HepG2 (cell line): ENCODE measurements at regions not wholly inside any gene's neighbourhood (a gene's known extent, or its start where the extent isn't known, plus 50 kb on each side); places are given as distances from the start of the nearest gene placed in this dataset.

Experiments used
- ATAC-seq: fragments of 200-7000 bp; cut with Tn5 transposase; 3 replicates; pipeline ENCODE4 v1.9.1; 2020; ENCODE audit warnings: mild to moderate bottlenecking, moderate library complexity
- BruUV-seq: library from RNA; stranded (reverse); fragments of 400-500 nt; replicated peaks from 2 replicates; lab custom pipeline; 2021; lab: Mats Ljungman, UMichigan
- CTCF ChIA-PET: fragments of 300-600 bp; formaldehyde crosslinking; extraction: SDS; loops from one replicate; lab custom pipeline; 2021; ENCODE audit warnings: low total read pairs, inconsistent platforms, low intra/inter-chr PET ratio; lab: Yijun Ruan, JAX
- POLR2A ChIA-PET: fragments of 350-600 bp; sonication (Branson Sonifier 250); formaldehyde crosslinking; loops from one replicate; lab custom pipeline; 2020; ENCODE audit warnings: antibody characterized with exemption, inconsistent platforms; lab: Yijun Ruan, JAX
- DNase-seq: peaks from one replicate; pipeline ENCODE4 v3.0.0-alpha.2; 2015; ENCODE audit warnings: low spot score
- FAIRE-seq: peaks from 3 replicates; lab custom pipeline; 2011; peaks lifted over from hg19 to GRCh38; lab: Jason Lieb, UNC
- H2AFZ ChIP-seq: one replicate; pipeline ENCODE4 v1.6.1; 2011; ENCODE audit warnings: low read length, inconsistent platforms
- H3K27ac ChIP-seq: fragments of 300-600 bp; 3 replicates; pipeline ENCODE4 v1.8.0; 2011; ENCODE audit warnings: mixed run types, mild to moderate bottlenecking, mixed read lengths, low read length, inconsistent platforms; ENCODE audit not compliant: insufficient read depth; ENCODE audit errors: extremely low read length
- H3K27me3 ChIP-seq, 2 experiments: fragments of 200-600 bp in 1 of 2; 2 replicates in 1 of 2; 3 replicates in 1 of 2; pipeline versions ENCODE4 v1.6.0 to v1.8.0; 2011; ENCODE audit warnings: low read length in 2 of 2, mild to moderate bottlenecking in 2 of 2, moderate library complexity in 2 of 2, inconsistent platforms in 1 of 2; ENCODE audit not compliant: insufficient read depth in 2 of 2, control insufficient read depth in 1 of 2
- H3K36me3 ChIP-seq, 2 experiments: fragments of 200-600 bp in 1 of 2; replicated peaks in 1 of 2; 2 replicates in 1 of 2; 3 replicates in 1 of 2; pipeline versions ENCODE4 v1.5.1 to v1.8.0; 2011; ENCODE audit warnings: low read length in 2 of 2, inconsistent platforms in 1 of 2; ENCODE audit not compliant: insufficient read depth in 2 of 2, control insufficient read depth in 1 of 2
- H3K4me1 ChIP-seq: 2 replicates; pipeline ENCODE4 v1.5.1; 2012; ENCODE audit warnings: low read length, inconsistent platforms; ENCODE audit not compliant: insufficient read depth
- H3K4me2 ChIP-seq: 2 replicates; pipeline ENCODE4 v1.6.0; 2011; ENCODE audit warnings: low read depth, low read length, inconsistent platforms
- H3K4me3 ChIP-seq, 3 experiments: fragments of 200-600 bp in 1 of 3; sonication (generic), shearing (Covaris generic) in 1 of 3; replicated peaks in 1 of 3; 2 replicates each; pipeline ENCODE4 v1.5.1; 2011 to 2016; ENCODE audit warnings: low read length in 3 of 3, inconsistent platforms in 2 of 3, low read depth in 2 of 3, mild to moderate bottlenecking in 2 of 3, control low read depth in 1 of 3, mixed read lengths in 1 of 3; ENCODE audit not compliant: insufficient read depth in 1 of 3
- H3K79me2 ChIP-seq: one replicate; pipeline ENCODE4 v1.6.1; 2011; ENCODE audit warnings: low read length, inconsistent platforms; ENCODE audit not compliant: insufficient read depth
- H3K9ac ChIP-seq: 2 replicates; pipeline ENCODE4 v1.6.0; 2011; ENCODE audit warnings: mild to moderate bottlenecking, low read depth, low read length, inconsistent platforms; ENCODE audit not compliant: insufficient read depth
- H3K9me3 ChIP-seq: 2 replicates; pipeline ENCODE4 v1.5.1; 2012; ENCODE audit warnings: mild to moderate bottlenecking, low read length
- H4K20me1 ChIP-seq: 2 replicates; pipeline ENCODE4 v1.6.0; 2011; ENCODE audit warnings: inconsistent platforms, mild to moderate bottlenecking, low read length, moderate library complexity; ENCODE audit not compliant: insufficient read depth
- AGO2 ChIP-seq: fragments of 200-400 bp; formaldehyde crosslinking; optimal IDR thresholded peaks from 2 replicates; pipeline ENCODE3; 2017; ENCODE audit warnings: mild to moderate bottlenecking, low read depth, low read length, moderate library complexity
- EHMT2 ChIP-seq: fragments of 200-600 bp; sonication (generic); IDR thresholded peaks from 2 replicates; pipeline ENCODE4 v1.7.0; 2017; ENCODE audit warnings: antibody characterized with exemption, low read depth, low read length, borderline replicate concordance
- HBP1 ChIP-seq: IDR thresholded peaks from 2 replicates; pipeline ENCODE4 v1.6.1; 2016; ENCODE audit warnings: low read depth, control low read depth
- HNF4A ChIP-seq: sonication (generic); formaldehyde crosslinking; IDR thresholded peaks from 2 replicates; pipeline ENCODE4 v1.4.0; 2020; ENCODE audit warnings: missing genetic modification reagents
- KMT2A ChIP-seq: sonication (generic); formaldehyde crosslinking; IDR thresholded peaks from 2 replicates; pipeline ENCODE4 v1.4.0; 2020; ENCODE audit warnings: missing genetic modification reagents
- PBX2 ChIP-seq: IDR thresholded peaks from 2 replicates; pipeline ENCODE4 v1.6.1; 2016; ENCODE audit warnings: control low read depth
- PRMT3 ChIP-seq: sonication (generic); formaldehyde crosslinking; IDR thresholded peaks from 2 replicates; pipeline ENCODE4 v1.8.1; 2022; ENCODE audit warnings: low read depth, mild to moderate bottlenecking, moderate library complexity, missing genetic modification reagents, borderline replicate concordance
- RORA ChIP-seq: sonication (generic); formaldehyde crosslinking; IDR thresholded peaks from 2 replicates; pipeline ENCODE4 v1.5.0; 2020; ENCODE audit warnings: mild to moderate bottlenecking, missing genetic modification reagents, moderate library complexity
- SOX6 ChIP-seq, 2 experiments: fragments of 450-650 bp in 1 of 2; sonication (generic) in 1 of 2; formaldehyde crosslinking in 1 of 2; IDR thresholded peaks; 2 replicates each; pipeline versions ENCODE4 v1.4.0 to v1.6.1; 2017 to 2020; ENCODE audit warnings: antibody characterized with exemption in 1 of 2, mild to moderate bottlenecking in 1 of 2, missing genetic modification reagents in 1 of 2
- SPEN ChIP-seq: sonication (generic); formaldehyde crosslinking; IDR thresholded peaks from 2 replicates; pipeline ENCODE4 v1.5.1; 2020; ENCODE audit warnings: low read depth, mild to moderate bottlenecking, missing genetic modification reagents
- ZFP36L2 ChIP-seq: sonication (generic); formaldehyde crosslinking; IDR thresholded peaks from 2 replicates; pipeline ENCODE4 v1.4.0; 2020; ENCODE audit warnings: missing genetic modification reagents
- ZKSCAN8 ChIP-seq: IDR thresholded peaks from 2 replicates; pipeline ENCODE4 v1.6.1; 2016; ENCODE audit warnings: borderline replicate concordance, missing genetic modification reagents, missing compliant biosample characterization
- ZNF564 ChIP-seq: sonication (generic); formaldehyde crosslinking; IDR thresholded peaks from 2 replicates; pipeline ENCODE4 v1.8.1; 2023; ENCODE audit warnings: mild to moderate bottlenecking, missing genetic modification reagents
- ZNF713 ChIP-seq: sonication (generic); formaldehyde crosslinking; IDR thresholded peaks from 2 replicates; pipeline ENCODE4 v1.4.0; 2020; ENCODE audit warnings: mild to moderate bottlenecking, missing genetic modification reagents
- ZSCAN30 ChIP-seq: sonication (generic); formaldehyde crosslinking; IDR thresholded peaks from 2 replicates; pipeline ENCODE4 v1.5.0; 2020; ENCODE audit warnings: mild to moderate bottlenecking, missing genetic modification reagents
- ZSCAN9 ChIP-seq: IDR thresholded peaks from 2 replicates; pipeline ENCODE4 v1.6.1; 2016; ENCODE audit warnings: borderline replicate concordance
- WGBS: methylation state at CpG from one replicate; pipeline ENCODE4 v1.1.6; 2017; ENCODE audit warnings: low lambda C conversion rate; 5-methylcytosine and 5-hydroxymethylcytosine counted together
- in situ Hi-C: cut with HindIII; loops from 2 replicates; pipeline ENCODE4 v1.10.0; 2017; ENCODE audit warnings: low pct_unique_long_range_greater_than_20kb; ENCODE audit not compliant: extremely low pct_ligation_motif_present
- intact Hi-C: fragments of 100-400 bp; cut with micrococcal nuclease; formaldehyde crosslinking; loops from one replicate; pipeline ENCODE4 v1.10.0; 2022; ENCODE audit not compliant: unreplicated experiment

GRCh38 chr3:182400838-182401237 is 392.5 kb upstream of the ATP11B start:
- POLR2A ChIA-PET = no interaction called here
- H3K27me3 ChIP-seq = no peaks in the 10 kb centered on the region
- FAIRE-seq (no peak), ATAC-seq (no peak), DNase-seq (no peak)
- no peak overlapping the region for H3K27ac ChIP-seq
- 27% methylated on average over 2 of the region's 2 CpGs for WGBS
- H3K4me1 ChIP-seq = no peaks in the 10 kb centered on the region
- intact Hi-C loops (no loop called here), in situ Hi-C loops (no loop called here)
- no peaks in the 10 kb centered on the region for H3K79me2 ChIP-seq
- H3K9ac ChIP-seq = no peak overlapping the region
- TF ChIP-seq ZNF713 (CRISPR knock-in tag) = no peak
- TF ChIP-seq PRMT3 (CRISPR knock-in tag) = no peak
- TF ChIP-seq ZNF564 (CRISPR knock-in tag) = no peak
- TF ChIP-seq ZSCAN30 (CRISPR knock-in tag) = no peak
- TF ChIP-seq HBP1 (CRISPR knock-in tag) = no peak
- TF ChIP-seq PBX2 (CRISPR knock-in tag) = no peak
- no peaks in the 10 kb centered on the region for H4K20me1 ChIP-seq
- no peaks in the 10 kb centered on the region for H3K9me3 ChIP-seq
- no peaks in the 10 kb centered on the region for H3K36me3 ChIP-seq
- H3K4me3 ChIP-seq = no peak overlapping the region
- no TSS peak for BruUV-seq
- H3K4me2 ChIP-seq = no peak overlapping the region
- CTCF ChIA-PET = no interaction called here
- H2AFZ ChIP-seq = no peak overlapping the region

- Histone ChIP-seq H3K4me3 (no peak overlapping the region), H3K4me1 (no peaks in the 10 kb centered on the region), H3K36me3 (no peaks in the 10 kb centered on the region), H3K79me2 (no peaks in the 10 kb centered on the region), H2AFZ (no peak overlapping the region), H3K9ac (no peak overlapping the region), H3K4me2 (no peak overlapping the region), H3K9me3 (no peaks in the 10 kb centered on the region), H3K27ac (no peak overlapping the region), H4K20me1 (no peaks in the 10 kb centered on the region), H3K27me3 (no peaks in the 10 kb centered on the region)
- FAIRE-seq (no peak), ATAC-seq (no peak), DNase-seq (no peak)
- in situ Hi-C loops = no loop called here
- intact Hi-C loops = no loop called here
- BruUV-seq = no TSS peak
- 2% methylated on average over 2 of the region's 2 CpGs for WGBS
- ChIA-PET POLR2A (no interaction called here), CTCF (no interaction called here)
- no peak for TF ChIP-seq HNF4A (CRISPR knock-in tag)
- TF ChIP-seq AGO2 = no peak
- no peak for TF ChIP-seq SOX6 (IDR thresholded peaks at IDR 0.05)
- no peak for TF ChIP-seq SOX6 (CRISPR knock-in tag; IDR thresholded peaks at IDR 0.05)
- TF ChIP-seq ZSCAN9 (CRISPR knock-in tag) = no peak
- TF ChIP-seq RORA (CRISPR knock-in tag) = no peak
- TF ChIP-seq EHMT2 = no peak
- TF ChIP-seq ZKSCAN8 = no peak
- no peak for TF ChIP-seq ZFP36L2 (CRISPR knock-in tag)
- TF ChIP-seq KMT2A (CRISPR knock-in tag) = no peak
- no peak for TF ChIP-seq SPEN (CRISPR knock-in tag)
Observed at GRCh38 chr3:182404031-182404430, 389.3 kb upstream of the ATP11B start.
